ENCODE measurements at regions not wholly inside any gene's neighbourhood (a gene's known extent, or its start where the extent isn't known, plus 50 kb on each side); places are given as distances from the start of the nearest gene placed in this dataset.

GRCh38 chr6:158910484-158911440, 89.2 kb downstream of the RSPH3 start (continued):
- TF ChIP-seq, protein P1, sequence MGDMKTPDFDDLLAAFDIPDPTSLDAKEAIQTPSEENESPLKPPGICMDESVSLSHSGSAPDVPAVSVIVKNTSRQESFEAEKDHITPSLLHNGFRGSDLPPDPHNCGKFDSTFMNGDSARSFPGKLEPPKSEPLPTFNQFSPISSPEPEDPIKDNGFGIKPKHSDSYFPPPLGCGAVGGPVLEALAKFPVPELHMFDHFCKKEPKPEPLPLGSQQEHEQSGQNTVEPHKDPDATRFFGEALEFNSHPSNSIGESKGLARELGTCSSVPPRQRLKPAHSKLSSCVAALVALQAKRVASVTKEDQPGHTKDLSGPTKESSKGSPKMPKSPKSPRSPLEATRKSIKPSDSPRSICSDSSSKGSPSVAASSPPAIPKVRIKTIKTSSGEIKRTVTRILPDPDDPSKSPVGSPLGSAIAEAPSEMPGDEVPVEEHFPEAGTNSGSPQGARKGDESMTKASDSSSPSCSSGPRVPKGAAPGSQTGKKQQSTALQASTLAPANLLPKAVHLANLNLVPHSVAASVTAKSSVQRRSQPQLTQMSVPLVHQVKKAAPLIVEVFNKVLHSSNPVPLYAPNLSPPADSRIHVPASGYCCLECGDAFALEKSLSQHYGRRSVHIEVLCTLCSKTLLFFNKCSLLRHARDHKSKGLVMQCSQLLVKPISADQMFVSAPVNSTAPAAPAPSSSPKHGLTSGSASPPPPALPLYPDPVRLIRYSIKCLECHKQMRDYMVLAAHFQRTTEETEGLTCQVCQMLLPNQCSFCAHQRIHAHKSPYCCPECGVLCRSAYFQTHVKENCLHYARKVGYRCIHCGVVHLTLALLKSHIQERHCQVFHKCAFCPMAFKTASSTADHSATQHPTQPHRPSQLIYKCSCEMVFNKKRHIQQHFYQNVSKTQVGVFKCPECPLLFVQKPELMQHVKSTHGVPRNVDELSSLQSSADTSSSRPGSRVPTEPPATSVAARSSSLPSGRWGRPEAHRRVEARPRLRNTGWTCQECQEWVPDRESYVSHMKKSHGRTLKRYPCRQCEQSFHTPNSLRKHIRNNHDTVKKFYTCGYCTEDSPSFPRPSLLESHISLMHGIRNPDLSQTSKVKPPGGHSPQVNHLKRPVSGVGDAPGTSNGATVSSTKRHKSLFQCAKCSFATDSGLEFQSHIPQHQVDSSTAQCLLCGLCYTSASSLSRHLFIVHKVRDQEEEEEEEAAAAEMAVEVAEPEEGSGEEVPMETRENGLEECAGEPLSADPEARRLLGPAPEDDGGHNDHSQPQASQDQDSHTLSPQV (IDR thresholded peaks at IDR 0.05) = no peak
- TF ChIP-seq ZNF24 (IDR thresholded peaks at IDR 0.05) = peak; percentile 12; the same call in 1 of the 2 replicates
- peak; percentile 91 for TF ChIP-seq SPI1 (IDR thresholded peaks at IDR 0.05; ENCODE audit: borderline replicate concordance, insufficient read depth, low read depth, low read length)
- 0 out of 2 replicates have a peak, but pooled peaks have one; percentile 11 for TF ChIP-seq NR2F1 (conservative IDR thresholded peaks at IDR 0.05)
- TF ChIP-seq, protein P2, sequence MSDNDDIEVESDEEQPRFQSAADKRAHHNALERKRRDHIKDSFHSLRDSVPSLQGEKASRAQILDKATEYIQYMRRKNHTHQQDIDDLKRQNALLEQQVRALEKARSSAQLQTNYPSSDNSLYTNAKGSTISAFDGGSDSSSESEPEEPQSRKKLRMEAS (IDR thresholded peaks at IDR 0.05; ENCODE audit: low read depth, low read length) = no peak
- TF ChIP-seq TAF1 (IDR thresholded peaks at IDR 0.05; ENCODE audit: borderline replicate concordance, low read depth, low read length) = 0 out of 2 replicates have a peak, but pooled peaks have one; percentile 35
- peak; percentile 48; the same call in 1 of the 2 replicates for TF ChIP-seq MTA2 (IDR thresholded peaks at IDR 0.05; ENCODE audit: low read depth)
- peak in 1 of 2 experiments; percentile 29; a peak in 2 of 4 replicates for TF ChIP-seq IKZF2 (IDR thresholded peaks at IDR 0.05)
- peak; percentile 26; the same call in 1 of the 2 replicates for TF ChIP-seq ZNF384 (IDR thresholded peaks at IDR 0.05; ENCODE audit: borderline replicate concordance, low read depth, low read length)
- TF ChIP-seq STAT3 (IDR thresholded peaks at IDR 0.05; ENCODE audit: low read depth, low read length) = no peak
- TF ChIP-seq ZZZ3 (IDR thresholded peaks at IDR 0.05; ENCODE audit: control insufficient read depth, insufficient read length, low read depth) = no peak
- no peak for TF ChIP-seq MYC (IDR thresholded peaks at IDR 0.05; ENCODE audit: insufficient read depth, insufficient read length, insufficient replicate concordance, low read length, severe bottlenecking)
- TF ChIP-seq IRF3 (IDR thresholded peaks at IDR 0.05) = no peak
- TF ChIP-seq RUNX3 (IDR thresholded peaks at IDR 0.05; ENCODE audit: low read length) = peak; percentile 60
- TF ChIP-seq STAT1 (conservative IDR thresholded peaks at IDR 0.05) = no peak
- TF ChIP-seq, protein P3, sequence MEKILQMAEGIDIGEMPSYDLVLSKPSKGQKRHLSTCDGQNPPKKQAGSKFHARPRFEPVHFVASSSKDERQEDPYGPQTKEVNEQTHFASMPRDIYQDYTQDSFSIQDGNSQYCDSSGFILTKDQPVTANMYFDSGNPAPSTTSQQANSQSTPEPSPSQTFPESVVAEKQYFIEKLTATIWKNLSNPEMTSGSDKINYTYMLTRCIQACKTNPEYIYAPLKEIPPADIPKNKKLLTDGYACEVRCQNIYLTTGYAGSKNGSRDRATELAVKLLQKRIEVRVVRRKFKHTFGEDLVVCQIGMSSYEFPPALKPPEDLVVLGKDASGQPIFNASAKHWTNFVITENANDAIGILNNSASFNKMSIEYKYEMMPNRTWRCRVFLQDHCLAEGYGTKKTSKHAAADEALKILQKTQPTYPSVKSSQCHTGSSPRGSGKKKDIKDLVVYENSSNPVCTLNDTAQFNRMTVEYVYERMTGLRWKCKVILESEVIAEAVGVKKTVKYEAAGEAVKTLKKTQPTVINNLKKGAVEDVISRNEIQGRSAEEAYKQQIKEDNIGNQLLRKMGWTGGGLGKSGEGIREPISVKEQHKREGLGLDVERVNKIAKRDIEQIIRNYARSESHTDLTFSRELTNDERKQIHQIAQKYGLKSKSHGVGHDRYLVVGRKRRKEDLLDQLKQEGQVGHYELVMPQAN (conservative IDR thresholded peaks at IDR 0.05) = no peak
- TF ChIP-seq MYB (IDR thresholded peaks at IDR 0.05; ENCODE audit: borderline replicate concordance, low read depth, low read length) = 0 out of 2 replicates have a peak, but pooled peaks have one; percentile 38
- no peak for TF ChIP-seq SREBF1 (IDR thresholded peaks at IDR 0.05; ENCODE audit: low read length)
- TF ChIP-seq ASH2L (IDR thresholded peaks at IDR 0.05; ENCODE audit: borderline replicate concordance, low read depth) = peak; percentile 90; the same call in 1 of the 2 replicates
- TF ChIP-seq CREM (IDR thresholded peaks at IDR 0.05; ENCODE audit: low read depth) = peak; percentile 14; the same call in 1 of the 2 replicates
- peak; percentile 61; the same call in 1 of the 2 replicates for TF ChIP-seq SMARCA5 (IDR thresholded peaks at IDR 0.05)
- TF ChIP-seq YY1 (IDR thresholded peaks at IDR 0.05; ENCODE audit: low read depth, low read length) = no peak
- TF ChIP-seq NFYB (IDR thresholded peaks at IDR 0.05; ENCODE audit: insufficient read depth, low read depth, low read length) = no peak
